Sigmoid colon (tissue), 6 donors: ENCODE measurements at regions not wholly inside any gene's neighbourhood (a gene's known extent, or its start where the extent isn't known, plus 50 kb on each side); places are given as distances from the start of the nearest gene placed in this dataset.

Experiments used
- DNase-seq: peaks from one replicate; pipeline ENCODE4 v3.0.0-alpha.2; 2019
- H3K27ac ChIP-seq, 4 donors: fragments of 200-600 bp; sonication (generic); one replicate each; pipeline ENCODE4 v1.5.1; 2016 to 2019; ENCODE audit warnings: mild to moderate bottlenecking in 1 of 4
- H3K27me3 ChIP-seq, 3 donors: fragments of 200-600 bp; sonication (generic); one replicate each; pipeline ENCODE4 v1.5.1; 2019; ENCODE audit warnings: mild to moderate bottlenecking in 1 of 3
- H3K36me3 ChIP-seq, 4 donors: fragments of 200-600 bp; sonication (generic); one replicate each; pipeline ENCODE4 v1.5.1; 2016 to 2019
- H3K4me1 ChIP-seq, 4 donors: fragments of 200-600 bp; sonication (generic); one replicate each; pipeline ENCODE4 v1.5.1; 2017 to 2019
- H3K4me3 ChIP-seq, 4 donors: fragments of 200-600 bp; sonication (generic); one replicate each; pipeline ENCODE4 v1.5.1; 2017 to 2019; ENCODE audit warnings: mild to moderate bottlenecking in 2 of 4, moderate library complexity in 1 of 4
- H3K9me3 ChIP-seq, 4 donors: fragments of 200-600 bp in 3 of 4; sonication (generic) in 3 of 4; one replicate each; pipeline versions ENCODE4 v1.5.1 to v1.6.1; 2013 to 2019
- CTCF ChIP-seq, 4 experiments: fragments of 450-650 bp in 3 of 4; fragments of 200-600 bp in 1 of 4; IDR thresholded peaks; one replicate each; pipeline ENCODE4 v1.5.1; 2016 to 2019; ENCODE audit warnings: antibody characterized with exemption in 4 of 4, mild to moderate bottlenecking in 3 of 4, moderate library complexity in 2 of 4
- EP300 ChIP-seq, 4 donors: sonication (generic); formaldehyde crosslinking; IDR thresholded peaks; one replicate each; pipeline ENCODE4 v1.6.1; 2017; ENCODE audit warnings: antibody characterized with exemption in 4 of 4
- POLR2A ChIP-seq, 2 donors: fragments of 450-650 bp; IDR thresholded peaks; one replicate each; pipeline ENCODE4 v1.6.1; 2016; ENCODE audit warnings: antibody characterized with exemption in 2 of 2, mild to moderate bottlenecking in 2 of 2, moderate library complexity in 2 of 2
- POLR2AphosphoS5 ChIP-seq, 4 donors: sonication (generic); formaldehyde crosslinking; IDR thresholded peaks; one replicate each; pipeline ENCODE4 v1.6.1; 2017; ENCODE audit warnings: antibody characterized with exemption in 4 of 4
- WGBS, 2 donors: extraction: QIAGEN DNeasy Blood & Tissue Kit; methylation state at CpG; one replicate each; pipeline ENCODE4 v1.1.7; 2013; 5-methylcytosine and 5-hydroxymethylcytosine counted together
- intact Hi-C: fragments of 100-400 bp; cut with DNase I; formaldehyde crosslinking; loops from one replicate; pipeline ENCODE4 v1.15.1; 2023
- donor health status: healthy with polysubstance abuse.
- donor health status: healthy.

GRCh38 chr4:148634476-148634875 lies 192.3 kb upstream of the NR3C2 start:
- intact Hi-C loops, result no loop called here
- no peak overlapping the region for H3K4me3 ChIP-seq
- TF ChIP-seq CTCF (IDR thresholded peaks at IDR 0.05) (no peak), POLR2AphosphoS5 (IDR thresholded peaks at IDR 0.05) (no peak), EP300 (IDR thresholded peaks at IDR 0.05) (no peak), POLR2A (IDR thresholded peaks at IDR 0.05) (no peak)
- no peak for DNase-seq
- H3K9me3 ChIP-seq, result peaks cover 0 to 11% (median 4%) of the 10 kb centered on the region in 4 donors
- H3K27ac ChIP-seq, result no peak overlapping the region
- H3K36me3 ChIP-seq, result no peaks in the 10 kb centered on the region
- no peaks in the 10 kb centered on the region for H3K4me1 ChIP-seq
- no peaks in the 10 kb centered on the region for H3K27me3 ChIP-seq
- WGBS, 2 donors, result 81 to 86% methylated on average over 3 of the region's 3 CpGs

GRCh38 chr4:148633720-148634119 lies 191.5 kb upstream of the NR3C2 start:
- Histone ChIP-seq H3K27me3 (no peaks in the 10 kb centered on the region), H3K36me3 (no peaks in the 10 kb centered on the region), H3K9me3 (peaks cover 0 to 11% (median 4%) of the 10 kb centered on the region in 4 donors), H3K27ac (no peak overlapping the region), H3K4me3 (no peak overlapping the region), H3K4me1 (no peaks in the 10 kb centered on the region)
- intact Hi-C loops, result no loop called here
- TF ChIP-seq CTCF (IDR thresholded peaks at IDR 0.05), result no peak
- no peak for TF ChIP-seq EP300 (IDR thresholded peaks at IDR 0.05)
- no peak for TF ChIP-seq POLR2AphosphoS5 (IDR thresholded peaks at IDR 0.05)
- WGBS, 2 donors, result 13 to 62% methylated on average over 3 of the region's 3 CpGs
- no peak for DNase-seq

GRCh38 chr4:148632476-148632875 lies 190.3 kb upstream of the NR3C2 start:
- Histone ChIP-seq H3K36me3 (no peaks in the 10 kb centered on the region), H3K4me3 (no peak overlapping the region), H3K27me3 (no peaks in the 10 kb centered on the region), H3K27ac (no peak overlapping the region), H3K9me3 (peaks cover 0 to 5% (median 2%) of the 10 kb centered on the region in 4 donors), H3K4me1 (no peaks in the 10 kb centered on the region)
- no peak for TF ChIP-seq POLR2A (IDR thresholded peaks at IDR 0.05)
- TF ChIP-seq EP300 (IDR thresholded peaks at IDR 0.05), result no peak
- no peak for TF ChIP-seq POLR2AphosphoS5 (IDR thresholded peaks at IDR 0.05)
- TF ChIP-seq CTCF (IDR thresholded peaks at IDR 0.05), result no peak
- intact Hi-C loops, result no loop called here
- WGBS, 2 donors, result 81 to 84% methylated on average over 2 of the region's 2 CpGs
- DNase-seq, result no peak

GRCh38 chr4:148630051-148630450 lies 187.8 kb upstream of the NR3C2 start:
- Histone ChIP-seq H3K9me3 (peaks cover 0 to 2% (median 0%) of the 10 kb centered on the region in 4 donors), H3K27ac (no peak overlapping the region), H3K4me3 (no peak overlapping the region), H3K36me3 (no peaks in the 10 kb centered on the region), H3K4me1 (no peaks in the 10 kb centered on the region), H3K27me3 (no peaks in the 10 kb centered on the region)
- DNase-seq, result no peak
- TF ChIP-seq EP300 (IDR thresholded peaks at IDR 0.05) (no peak), CTCF (IDR thresholded peaks at IDR 0.05) (no peak), POLR2A (IDR thresholded peaks at IDR 0.05) (no peak), POLR2AphosphoS5 (IDR thresholded peaks at IDR 0.05) (no peak)
- 91 to 95% methylated on average over 1 of the region's 1 CpG for WGBS, 2 donors
- intact Hi-C loops, result no loop called here

GRCh38 chr4:148618856-148619255 lies 176.6 kb upstream of the NR3C2 start:
- intact Hi-C loops, result no loop called here
- no peaks in the 10 kb centered on the region for H3K36me3 ChIP-seq
- TF ChIP-seq POLR2AphosphoS5 (IDR thresholded peaks at IDR 0.05) (no peak), EP300 (IDR thresholded peaks at IDR 0.05) (no peak), CTCF (IDR thresholded peaks at IDR 0.05) (no peak), POLR2A (IDR thresholded peaks at IDR 0.05) (no peak)
- H3K27me3 ChIP-seq, result no peaks in the 10 kb centered on the region
- no peak for DNase-seq
- no peak overlapping the region for H3K27ac ChIP-seq
- peaks cover 0 to 5% (median 0%) of the 10 kb centered on the region in 4 donors for H3K9me3 ChIP-seq
- H3K4me1 ChIP-seq, result no peaks in the 10 kb centered on the region
- no peak overlapping the region for H3K4me3 ChIP-seq
